Mesenchymal stem cell (in vitro differentiated cells and primary cell): ENCODE measurements at regions not wholly inside any gene's neighbourhood (a gene's known extent, or its start where the extent isn't known, plus 50 kb on each side); places are given as distances from the start of the nearest gene placed in this dataset.
A peak's percentile ranks its signal among the peaks of the same experiment; 100 is the strongest.
"Not testable (repeated sequence)": the region's sequence is repeated elsewhere in the genome, so short reads cannot be mapped to it uniquely, and the experiment has no call there.

Experiments
- DNase-seq: peaks from one replicate; pipeline ENCODE4 v3.0.0-alpha.2; 2013
- H2AFZ ChIP-seq: one replicate; pipeline ENCODE4 v1.6.1; 2013; ENCODE audit warnings: low read depth, mild to moderate bottlenecking, control low read depth, inconsistent platforms, low read length, moderate library complexity
- H2AK5ac ChIP-seq: 2 replicates; pipeline ENCODE4 v1.6.1; 2013; ENCODE audit warnings: low read length, moderate library complexity, mild to moderate bottlenecking, inconsistent platforms; ENCODE audit not compliant: severe bottlenecking
- H2BK120ac ChIP-seq: one replicate; pipeline ENCODE4 v1.6.1; 2013; ENCODE audit warnings: low read depth, mild to moderate bottlenecking, inconsistent platforms, low read length, moderate library complexity
- H2BK12ac ChIP-seq, 2 experiments: one replicate each; pipeline ENCODE4 v1.6.1; 2013; ENCODE audit warnings: inconsistent platforms in 2 of 2, low read length in 2 of 2, mild to moderate bottlenecking in 2 of 2, moderate library complexity in 2 of 2, control low read depth in 1 of 2
- H2BK15ac ChIP-seq: one replicate; pipeline ENCODE4 v1.6.1; 2013; ENCODE audit warnings: mild to moderate bottlenecking, low read depth, inconsistent platforms; ENCODE audit not compliant: poor library complexity, severe bottlenecking
- H2BK5ac ChIP-seq: 2 replicates; pipeline ENCODE4 v1.6.1; 2013; ENCODE audit warnings: low read depth, mild to moderate bottlenecking, low read length, control low read depth, inconsistent platforms; ENCODE audit not compliant: poor library complexity, severe bottlenecking
- H3K14ac ChIP-seq, 2 experiments: one replicate each; pipeline ENCODE4 v1.6.1; 2013; ENCODE audit warnings: inconsistent platforms in 2 of 2, low read length in 2 of 2, control low read depth in 1 of 2, mild to moderate bottlenecking in 1 of 2, moderate library complexity in 1 of 2
- H3K18ac ChIP-seq, 2 experiments: one replicate each; pipeline ENCODE4 v1.6.1; 2013; ENCODE audit warnings: inconsistent platforms in 2 of 2, low read length in 2 of 2, control low read depth in 1 of 2, low read depth in 1 of 2, mild to moderate bottlenecking in 1 of 2
- H3K23ac ChIP-seq, 2 experiments: one replicate each; pipeline ENCODE4 v1.6.1; 2013; ENCODE audit warnings: inconsistent platforms in 2 of 2, low read length in 2 of 2, mild to moderate bottlenecking in 2 of 2, moderate library complexity in 2 of 2, control low read depth in 1 of 2
- H3K27ac ChIP-seq: 2 replicates; pipeline ENCODE4 v1.5.1; 2013; ENCODE audit warnings: mild to moderate bottlenecking, moderate library complexity, low read length, control low read depth, inconsistent platforms; ENCODE audit not compliant: poor library complexity, severe bottlenecking
- H3K27me3 ChIP-seq, 2 experiments: 2 replicates each; pipeline versions ENCODE4 v1.6.1 to v1.7.0; 2013; ENCODE audit warnings: low read length in 2 of 2, mild to moderate bottlenecking in 2 of 2, moderate library complexity in 2 of 2, control low read depth in 1 of 2, inconsistent platforms in 1 of 2; ENCODE audit not compliant: control insufficient read depth in 1 of 2, insufficient read depth in 1 of 2
- H3K36me3 ChIP-seq, 2 experiments: 2 replicates each; pipeline versions ENCODE4 v1.6.1 to v1.7.0; 2013; ENCODE audit warnings: low read length in 2 of 2, control low read depth in 1 of 2, inconsistent platforms in 1 of 2, low read depth in 1 of 2, mild to moderate bottlenecking in 1 of 2; ENCODE audit not compliant: insufficient read depth in 2 of 2, control insufficient read depth in 1 of 2
- H3K4ac ChIP-seq, 2 experiments: one replicate each; pipeline ENCODE4 v1.6.1; 2013; ENCODE audit warnings: inconsistent platforms in 2 of 2, low read length in 2 of 2, mild to moderate bottlenecking in 2 of 2, moderate library complexity in 2 of 2, control low read depth in 1 of 2, low read depth in 1 of 2
- H3K4me1 ChIP-seq: 2 replicates; pipeline ENCODE4 v1.6.1; 2013; ENCODE audit warnings: low read depth, low read length, control low read depth; ENCODE audit not compliant: control insufficient read depth, insufficient read depth
- H3K4me2 ChIP-seq: 2 replicates; pipeline ENCODE4 v1.6.1; 2013; ENCODE audit warnings: low read length, mild to moderate bottlenecking, inconsistent platforms; ENCODE audit not compliant: poor library complexity, severe bottlenecking
- H3K4me3 ChIP-seq, 2 experiments: 2 replicates each; pipeline versions ENCODE4 v1.5.1 to v1.7.0; 2013; ENCODE audit warnings: low read length in 2 of 2, mild to moderate bottlenecking in 2 of 2, control low read depth in 1 of 2, low read depth in 1 of 2; ENCODE audit not compliant: insufficient read depth in 1 of 2
- H3K79me1 ChIP-seq: replicated peaks from 2 replicates; pipeline ENCODE4 v1.6.1; 2013; ENCODE audit warnings: mild to moderate bottlenecking, control low read depth, low read length, inconsistent platforms; ENCODE audit not compliant: poor library complexity, severe bottlenecking
- H3K9ac ChIP-seq: 2 replicates; pipeline ENCODE4 v1.7.0; 2013; ENCODE audit warnings: mild to moderate bottlenecking, low read length, moderate library complexity
- H3K9me3 ChIP-seq: 2 replicates; pipeline ENCODE4 v1.7.0; 2013; ENCODE audit warnings: mild to moderate bottlenecking, low read length; ENCODE audit not compliant: control insufficient read depth
- H4K8ac ChIP-seq: one replicate; pipeline ENCODE4 v1.6.1; 2013; ENCODE audit warnings: inconsistent platforms, mild to moderate bottlenecking, low read length, moderate library complexity
- H4K91ac ChIP-seq: one replicate; pipeline ENCODE4 v1.6.1; 2013; ENCODE audit warnings: mild to moderate bottlenecking, low read length, inconsistent platforms
- WGBS: methylation state at CpG from one replicate; pipeline ENCODE4 v1.1.7; 2013; ENCODE audit warnings: mixed read lengths; 5-methylcytosine and 5-hydroxymethylcytosine counted together

DNA sequence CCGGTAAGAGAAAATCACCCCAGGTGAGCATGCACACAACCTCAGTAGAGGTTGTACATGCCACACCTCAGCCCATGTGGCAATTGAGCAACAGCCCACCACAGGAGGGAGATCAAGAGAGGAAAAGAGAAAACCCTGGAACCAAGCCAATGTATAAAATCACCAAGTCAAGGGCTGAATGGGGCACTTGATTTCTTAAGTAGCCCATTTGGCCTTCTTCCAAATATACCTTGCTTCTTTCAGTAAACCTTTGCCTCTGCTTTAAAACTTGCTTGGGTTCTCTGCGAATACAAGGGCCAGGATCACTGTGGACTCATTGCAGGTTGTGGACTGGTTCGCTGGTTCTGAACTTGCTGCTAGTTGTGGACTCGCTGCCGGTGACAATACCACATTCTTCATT is 1814.0 kb downstream of the PLA2G4A start:
- Histone ChIP-seq H3K36me3 (no peaks in the 10 kb centered on the region), H3K18ac (no peak overlapping the region), H3K4ac (no peak overlapping the region), H3K79me1 (no peaks in the 10 kb centered on the region), H4K8ac (no peak overlapping the region), H3K14ac (no peak overlapping the region), H3K4me3 (no peak overlapping the region), H2BK120ac (no peak overlapping the region), H3K27me3 (no peaks in the 10 kb centered on the region), H2AK5ac (no peak overlapping the region), H3K4me2 (no peak overlapping the region), H3K4me1 (no peaks in the 10 kb centered on the region), H3K27ac (no peak overlapping the region), H2BK15ac (no peak overlapping the region), H3K23ac (no peak overlapping the region), H4K91ac (no peak overlapping the region), H2BK5ac (no peak overlapping the region), H3K9ac (no peak overlapping the region), H2BK12ac (no peak overlapping the region), H2AFZ (no peak overlapping the region), H3K9me3 (peaks cover 10% of the 10 kb centered on the region)
- over 99% methylated on average over 5 of the region's 5 CpGs for WGBS
- no peak for DNase-seq

DNA sequence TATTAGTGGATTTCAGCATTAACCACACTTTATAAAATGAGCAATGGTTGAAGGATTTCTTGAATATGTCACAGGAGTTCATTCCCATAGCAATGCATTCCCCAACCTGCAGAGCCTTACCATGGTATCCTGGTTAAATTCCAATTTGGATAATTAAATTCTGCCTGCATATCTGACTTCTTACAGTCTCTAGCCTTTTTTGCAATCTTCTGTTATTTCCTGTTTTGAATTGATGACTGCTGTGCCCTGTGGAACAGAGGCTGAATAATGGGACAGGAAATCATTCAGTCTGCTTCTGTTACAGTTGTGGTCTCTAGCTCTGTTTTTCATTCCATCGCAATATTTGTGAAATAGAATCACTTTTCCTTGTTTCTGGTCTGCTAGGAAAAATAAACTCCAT is 1823.9 kb downstream of the PLA2G4A start:
- H4K8ac ChIP-seq, result no peak overlapping the region
- H3K4me2 ChIP-seq, result no peak overlapping the region
- no CpG with 5 or more reads among the region's 1 CpG for WGBS

DNA sequence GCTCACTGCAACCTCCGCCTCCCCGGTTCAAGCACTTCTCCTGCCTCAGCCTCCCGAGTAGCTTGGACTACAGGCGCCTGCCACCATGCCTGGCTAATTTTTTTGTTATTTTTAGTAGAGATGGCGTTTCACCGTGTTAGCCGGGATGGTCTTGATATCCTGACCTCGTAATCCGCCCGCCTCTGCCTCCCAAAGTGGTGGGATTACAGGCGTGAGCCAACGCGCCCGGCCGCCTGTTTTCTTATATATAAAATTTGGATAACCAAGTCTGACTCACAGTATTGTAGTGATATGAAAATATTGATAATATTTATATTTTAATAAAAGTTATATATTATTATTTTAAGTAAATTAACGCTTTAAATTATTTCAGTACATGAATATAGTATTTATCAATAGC is 1821.7 kb downstream of the BRINP3 start:
- H3K23ac ChIP-seq, H3K27me3 ChIP-seq, H2AFZ ChIP-seq, H3K9me3 ChIP-seq, H3K14ac ChIP-seq, H4K91ac ChIP-seq, H3K4me3 ChIP-seq, H2BK120ac ChIP-seq, H2AK5ac ChIP-seq, H2BK12ac ChIP-seq, H3K27ac ChIP-seq, H3K4me2 ChIP-seq, H3K36me3 ChIP-seq, H2BK5ac ChIP-seq, H3K4ac ChIP-seq, H3K18ac ChIP-seq, H3K4me1 ChIP-seq, H3K9ac ChIP-seq, H2BK15ac ChIP-seq, H4K8ac ChIP-seq, DNase-seq, H3K79me1 ChIP-seq: not testable (repeated sequence)
- 98% methylated on average over 7 of the region's 16 CpGs for WGBS

More for the DNA sequence above, 1823.9 kb downstream of the PLA2G4A start:
- Histone ChIP-seq H2AK5ac (no peak overlapping the region), H4K91ac (no peak overlapping the region), H3K9ac (no peak overlapping the region), H3K4me3 (no peak overlapping the region), H3K36me3 (no peaks in the 10 kb centered on the region), H2AFZ (no peak overlapping the region), H3K79me1 (no peaks in the 10 kb centered on the region), H2BK5ac (no peak overlapping the region), H3K18ac (no peak overlapping the region), H3K27me3 (no peaks in the 10 kb centered on the region), H2BK12ac (no peak overlapping the region), H3K27ac (peak overlapping the region; percentile 47), H3K4ac (no peak overlapping the region), H3K23ac (no peak overlapping the region), H2BK120ac (no peak overlapping the region), H3K9me3 (peaks cover 6% of the 10 kb centered on the region), H3K4me1 (no peaks in the 10 kb centered on the region), H2BK15ac (no peak overlapping the region), H3K14ac (no peak overlapping the region)
- DNase-seq, result peak; percentile 76

DNA sequence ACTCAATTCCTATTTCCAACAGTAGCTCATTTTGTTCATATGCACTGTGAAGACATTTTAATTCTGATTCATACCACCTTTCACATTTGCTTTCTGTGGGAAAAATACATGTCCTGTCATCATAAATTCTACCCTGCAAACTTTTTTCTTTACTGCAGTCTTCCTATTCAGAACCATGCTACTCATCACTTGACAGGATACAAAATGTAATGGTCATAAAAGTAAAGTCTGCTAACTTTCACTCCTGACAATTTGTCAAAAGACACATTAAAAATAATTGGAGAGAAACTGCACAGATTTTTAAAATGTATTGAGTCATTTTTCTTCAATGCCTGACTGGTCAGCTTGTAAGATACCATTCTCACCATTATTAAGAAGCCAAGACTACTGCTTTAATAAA is 1817.1 kb downstream of the BRINP3 start:
- Histone ChIP-seq H3K4me2 (no peak overlapping the region), H2AK5ac (no peak overlapping the region), H2BK15ac (no peak overlapping the region), H3K23ac (no peak overlapping the region), H3K9me3 (peaks cover under 1% of the 10 kb centered on the region), H4K8ac (no peak overlapping the region), H3K27ac (no peak overlapping the region), H3K4me3 (no peak overlapping the region), H4K91ac (no peak overlapping the region), H2BK12ac (no peak overlapping the region), H3K4ac (no peak overlapping the region), H3K4me1 (no peaks in the 10 kb centered on the region), H3K79me1 (no peaks in the 10 kb centered on the region), H2AFZ (no peak overlapping the region), H2BK5ac (no peak overlapping the region), H3K9ac (no peak overlapping the region), H3K27me3 (no peaks in the 10 kb centered on the region), H2BK120ac (no peak overlapping the region), H3K14ac (no peak overlapping the region), H3K18ac (no peak overlapping the region), H3K36me3 (no peaks in the 10 kb centered on the region)
- peak; percentile 7 for DNase-seq
